GM04503 (cell line): ENCODE measurements at regions not wholly inside any gene's neighbourhood (a gene's known extent, or its start where the extent isn't known, plus 50 kb on each side); places are given as distances from the start of the nearest gene placed in this dataset.
"Not testable (repeated sequence)": the region's sequence is repeated elsewhere in the genome, so short reads cannot be mapped to it uniquely, and the experiment has no call there.

ENCODE experiments used
- DNase-seq: peaks from one replicate; pipeline ENCODE4 v3.0.0-alpha.2; 2012; ENCODE audit warnings: low read depth

DNA sequence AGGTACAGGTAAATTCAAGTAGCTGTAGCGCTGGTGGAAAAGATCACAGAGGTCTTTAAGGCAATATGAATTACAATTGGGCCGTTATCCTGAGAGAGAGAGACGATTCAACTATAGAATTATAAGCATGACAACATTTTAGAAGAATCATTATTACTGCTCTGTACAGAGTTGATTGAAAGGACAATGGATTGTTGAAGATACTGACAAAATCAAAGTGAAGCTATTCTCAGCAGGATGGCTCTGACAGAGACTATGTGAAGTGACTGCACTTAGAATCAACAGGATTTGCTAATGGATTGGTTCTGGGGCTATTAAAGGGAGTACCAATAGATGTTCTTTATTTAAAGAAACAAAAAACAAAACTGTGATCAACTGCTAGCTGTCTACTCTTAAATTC, 634.8 kb upstream of the GRM3 start:
- no peak for DNase-seq

DNA sequence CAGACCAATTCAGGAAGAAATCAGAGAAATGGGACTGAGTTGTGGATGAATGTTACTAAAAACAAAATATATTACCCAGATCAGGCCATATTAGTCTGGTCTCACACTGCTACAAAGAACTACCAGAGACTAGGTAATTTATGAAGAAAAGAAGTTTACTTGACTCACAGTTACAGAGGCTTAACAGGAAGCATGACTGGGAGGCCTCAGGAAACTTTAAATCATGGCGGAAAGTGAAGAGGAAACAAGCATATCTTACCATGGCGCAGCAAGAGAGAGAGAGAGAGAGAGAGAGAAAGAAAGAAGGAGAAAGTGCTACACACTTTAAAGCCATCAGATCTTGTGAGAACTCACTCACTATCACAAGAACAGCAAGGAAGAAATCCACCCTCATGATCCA, 636.8 kb upstream of the GRM3 start:
- DNase-seq = no peak

DNA sequence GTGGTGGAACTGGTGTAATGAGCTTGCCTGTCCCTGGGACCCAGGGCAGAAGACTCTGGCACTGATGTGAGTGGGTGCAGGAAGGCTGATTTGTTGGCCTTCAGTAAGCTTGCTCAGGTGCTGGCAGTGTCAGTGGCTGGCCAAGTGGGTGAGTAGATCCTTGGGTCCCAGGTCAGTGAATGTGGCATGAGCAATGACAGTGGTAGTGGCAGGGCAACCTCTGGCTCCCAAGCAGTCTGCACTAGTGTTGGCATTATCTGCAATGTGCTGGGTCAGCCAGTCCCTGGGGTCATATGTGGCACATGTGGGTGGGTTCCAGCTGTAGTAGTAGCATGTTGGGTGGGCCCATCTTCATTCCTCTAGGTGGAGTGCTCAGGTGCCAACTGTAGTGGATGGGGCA, 640.9 kb upstream of the GRM3 start:
- DNase-seq = no peak

DNA sequence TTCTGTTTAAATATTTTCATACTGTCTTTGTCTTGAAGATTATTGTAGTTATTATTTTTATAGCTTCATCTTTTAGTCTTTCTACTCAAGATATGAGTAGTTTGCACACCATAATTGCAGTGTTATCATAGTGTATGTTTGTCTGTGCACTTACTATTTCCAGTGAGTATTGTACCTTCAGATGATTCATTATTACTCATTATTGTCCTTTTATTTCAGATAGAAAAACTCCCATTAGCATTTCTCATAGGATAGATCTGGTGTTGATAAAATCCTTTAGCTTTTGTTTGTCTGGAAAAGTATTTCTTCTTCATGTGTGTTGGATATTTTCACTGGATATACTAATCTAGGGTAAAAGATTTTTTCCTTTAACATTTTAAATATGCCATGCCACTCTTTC, 646.2 kb upstream of the GRM3 start:
- no peak for DNase-seq

DNA sequence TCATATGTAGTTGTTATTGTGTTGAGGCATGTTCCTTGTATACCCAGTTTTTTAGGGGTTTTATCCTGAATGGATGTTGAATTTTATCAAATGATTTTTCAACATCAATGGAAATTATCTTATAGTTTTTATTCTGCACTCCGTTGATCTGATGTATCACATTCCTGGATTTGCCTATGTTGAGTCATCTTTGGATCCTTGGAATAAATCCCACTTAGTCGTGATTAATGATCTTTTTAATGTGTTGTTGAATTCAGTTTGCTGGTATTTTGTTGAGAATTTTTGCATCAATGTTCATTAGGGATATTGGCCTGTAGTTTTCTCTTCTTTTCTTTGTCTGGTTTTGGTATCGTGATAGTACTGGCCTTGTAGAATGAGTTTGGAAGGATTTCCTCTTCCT, 648.6 kb upstream of the GRM3 start:
- DNase-seq = no peak

DNA sequence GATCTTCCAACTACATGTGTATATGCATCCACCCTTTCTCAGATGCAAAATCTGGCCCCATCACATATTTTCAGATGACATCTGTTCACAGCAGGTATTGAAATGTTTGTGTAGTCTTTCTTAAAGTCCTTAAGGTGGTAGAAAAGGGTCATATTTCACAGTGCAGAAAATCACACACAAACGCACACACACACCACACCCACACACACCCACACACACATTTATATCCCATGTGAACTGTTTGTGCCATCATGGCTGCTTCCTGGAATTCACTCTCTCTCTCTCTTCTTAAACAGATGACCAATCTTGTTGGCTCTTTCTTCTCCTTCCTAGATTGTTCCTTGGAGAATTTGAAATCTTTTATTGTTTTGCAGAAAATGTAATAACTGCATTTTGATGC, 663.0 kb upstream of the GRM3 start:
- no peak for DNase-seq

DNA sequence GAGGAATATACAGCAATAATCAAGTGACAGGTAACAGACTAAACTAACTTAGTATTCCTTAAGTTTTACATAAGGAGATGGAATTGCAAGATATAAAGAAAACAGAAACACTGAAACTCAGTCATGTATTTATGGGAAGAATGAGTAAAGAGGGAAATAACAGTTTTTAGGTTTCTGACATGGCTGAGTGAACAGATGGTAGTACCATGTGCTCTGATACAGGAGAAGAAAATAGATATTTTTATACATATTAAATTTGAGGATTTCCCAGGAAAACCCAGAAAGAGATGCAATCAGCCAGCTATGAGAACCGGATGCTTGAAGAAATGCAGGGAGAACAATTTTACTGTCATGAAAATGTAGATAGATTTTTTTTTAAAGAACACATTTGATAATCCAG, 669.5 kb upstream of the GRM3 start:
- no peak for DNase-seq

DNA sequence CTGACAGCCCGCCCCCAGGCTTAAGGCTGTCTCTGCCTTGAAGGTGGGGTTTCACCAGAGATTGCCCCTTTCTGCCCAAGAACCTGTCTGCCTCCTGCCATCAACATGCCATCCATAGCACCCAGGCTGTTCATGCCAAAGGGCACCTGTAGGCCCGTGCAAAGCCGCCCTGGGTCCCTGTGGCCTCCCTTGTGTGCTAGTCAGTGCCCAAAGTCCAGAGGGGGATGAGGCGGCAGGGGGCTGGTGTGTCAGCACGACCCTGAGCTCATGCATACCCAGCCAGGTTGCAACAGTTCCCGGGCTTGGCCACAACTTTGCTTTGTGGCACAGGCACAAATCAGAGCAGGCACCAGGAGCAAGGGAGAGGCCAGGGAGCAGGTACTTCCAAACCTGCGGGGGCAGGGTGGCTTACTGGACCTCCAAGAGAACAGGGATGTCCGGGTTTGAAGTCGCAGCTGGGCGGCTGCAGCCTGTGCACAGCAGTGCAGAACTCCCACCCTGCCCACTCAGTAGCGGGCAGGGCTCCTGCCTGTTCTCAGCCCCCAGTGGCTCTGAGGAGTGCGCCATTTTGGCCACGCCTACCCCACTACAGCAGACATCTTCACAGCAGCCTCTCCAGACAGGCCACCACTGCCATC, 671.1 kb upstream of the GRM3 start:
- no peak for DNase-seq

DNA sequence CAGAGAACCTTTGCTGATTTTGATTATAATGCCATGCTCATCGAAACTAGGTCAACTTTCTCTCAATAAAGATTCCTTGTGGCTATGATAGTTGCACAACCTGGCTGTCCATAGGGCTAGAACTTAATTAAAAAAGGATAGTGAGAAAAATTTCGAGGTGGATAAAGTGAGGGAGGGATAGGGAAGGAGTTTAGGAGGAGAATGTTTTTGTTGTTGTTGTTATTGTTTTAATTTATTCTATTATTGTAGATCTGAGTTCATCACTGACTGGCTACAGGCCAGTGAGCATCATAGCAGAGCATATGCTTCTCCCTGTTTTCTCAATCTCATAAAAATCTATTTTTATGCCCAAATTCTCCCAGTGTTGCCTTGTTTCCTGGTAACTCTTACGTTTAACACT, 688.7 kb upstream of the GRM3 start:
- DNase-seq = no peak

DNA sequence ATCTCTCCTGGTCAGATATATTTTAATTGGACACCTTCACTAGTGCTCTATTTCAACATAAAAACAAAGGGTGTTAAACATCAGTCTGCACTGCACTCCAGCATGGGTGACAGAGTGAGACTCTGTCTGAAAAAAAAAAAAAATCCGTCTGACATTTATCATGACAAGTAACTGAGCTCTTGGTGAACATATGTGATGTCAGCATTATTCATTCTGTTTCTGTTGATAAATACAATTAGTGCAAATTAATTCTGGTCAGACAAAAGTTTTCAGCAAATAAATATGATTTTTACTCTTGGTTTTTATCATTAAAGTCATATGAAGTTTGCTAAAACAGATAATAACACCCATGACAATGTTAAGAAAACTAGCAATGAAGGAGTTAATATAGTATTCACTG, 692.8 kb upstream of the GRM3 start:
- no peak for DNase-seq

DNA sequence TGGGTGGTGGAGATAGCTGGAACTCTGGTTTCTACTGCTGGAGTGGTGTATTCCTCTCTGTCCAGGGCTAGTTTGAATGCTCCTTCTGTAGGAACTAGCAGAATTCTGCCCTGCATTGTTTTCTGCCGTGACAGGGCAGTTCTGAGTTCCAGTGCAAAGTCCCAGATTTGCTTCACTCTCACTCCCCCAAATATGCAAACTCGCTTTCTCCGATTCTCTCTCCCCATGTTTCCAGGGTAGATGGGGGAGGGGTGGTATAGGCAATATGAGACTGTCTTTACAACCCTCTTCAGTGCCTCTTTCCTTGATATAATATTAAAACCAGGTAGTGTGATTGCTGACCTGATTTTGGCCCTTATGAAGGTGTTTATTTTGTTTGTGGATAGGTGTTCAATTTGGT, 693.3 kb upstream of the GRM3 start:
- no peak for DNase-seq

DNA sequence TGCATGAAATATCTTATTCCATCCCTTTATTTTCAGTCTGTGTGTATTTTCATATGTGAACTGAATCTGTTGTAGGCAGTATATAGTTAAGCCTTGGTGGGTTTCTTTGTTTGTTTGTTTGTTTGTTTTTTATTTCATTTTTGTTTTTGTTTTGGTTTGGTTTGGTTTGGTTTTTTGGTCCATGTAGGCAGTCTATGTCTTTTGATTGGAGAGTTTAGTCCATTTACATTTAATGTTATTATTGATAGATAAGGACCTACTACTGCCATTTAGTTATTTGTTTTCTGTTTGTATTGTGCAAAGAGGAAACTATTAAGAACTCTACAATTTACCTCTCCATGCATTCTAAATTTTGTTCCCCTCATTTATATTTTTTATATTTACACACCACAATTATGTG, 695.9 kb upstream of the GRM3 start:
- no peak for DNase-seq

DNA sequence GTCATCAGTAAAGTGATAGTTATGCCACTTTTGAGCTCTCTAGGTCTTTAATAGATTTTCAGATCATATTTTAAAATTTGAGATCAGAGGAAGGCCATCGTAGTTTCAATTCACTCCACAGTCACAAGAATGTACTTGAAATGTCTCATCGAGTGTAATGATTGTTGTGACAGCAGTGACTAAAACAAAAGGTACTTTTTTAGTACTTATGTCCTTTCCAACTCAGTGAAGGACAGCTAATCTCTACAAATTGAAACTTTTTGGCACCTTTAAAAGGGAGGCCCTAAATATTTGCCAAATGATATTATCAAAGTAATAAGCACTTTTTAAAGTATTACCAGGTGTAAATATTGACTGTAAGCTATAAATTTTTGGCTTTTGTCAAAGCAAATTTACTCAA, 702.9 kb upstream of the GRM3 start:
- DNase-seq = no peak

DNA sequence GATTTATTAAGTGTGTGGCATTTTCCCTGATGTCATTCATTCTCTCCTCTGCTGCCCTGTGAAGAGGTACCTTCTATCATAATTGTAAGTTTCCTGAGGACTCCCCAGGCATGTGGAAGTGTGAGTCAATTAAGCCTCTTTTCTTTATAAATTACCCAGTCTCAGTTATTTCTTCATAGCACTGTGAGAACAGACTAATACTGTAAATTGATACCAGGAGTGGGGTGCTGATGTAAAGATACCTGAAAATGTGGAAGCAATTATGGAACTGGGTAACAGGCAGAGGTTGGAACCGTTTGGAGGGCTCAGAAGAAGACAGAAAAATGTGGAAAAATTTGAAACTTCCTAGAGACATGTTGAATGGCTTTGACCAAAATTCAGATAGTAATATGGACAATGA, 711.8 kb upstream of the GRM3 start:
- DNase-seq = no peak

DNA sequence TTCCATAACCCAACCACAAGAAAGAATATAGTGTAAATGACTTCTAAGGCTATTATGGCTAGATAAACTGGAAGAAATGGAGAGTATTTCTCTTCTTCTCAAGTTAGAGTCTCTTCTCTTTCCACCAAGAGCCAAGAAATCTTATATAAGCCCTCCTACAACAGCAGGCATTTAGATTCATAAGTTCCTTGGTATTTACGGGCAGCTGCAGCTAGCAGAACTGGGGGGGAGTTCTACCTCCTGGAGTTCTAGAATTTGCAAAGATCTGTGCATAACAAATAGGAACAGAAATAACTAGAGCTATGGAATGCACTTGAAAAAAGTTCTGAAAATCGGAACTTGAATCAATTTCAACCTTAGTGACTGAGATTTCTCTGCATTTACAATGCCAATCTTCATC, 715.2 kb upstream of the GRM3 start:
- no peak for DNase-seq

DNA sequence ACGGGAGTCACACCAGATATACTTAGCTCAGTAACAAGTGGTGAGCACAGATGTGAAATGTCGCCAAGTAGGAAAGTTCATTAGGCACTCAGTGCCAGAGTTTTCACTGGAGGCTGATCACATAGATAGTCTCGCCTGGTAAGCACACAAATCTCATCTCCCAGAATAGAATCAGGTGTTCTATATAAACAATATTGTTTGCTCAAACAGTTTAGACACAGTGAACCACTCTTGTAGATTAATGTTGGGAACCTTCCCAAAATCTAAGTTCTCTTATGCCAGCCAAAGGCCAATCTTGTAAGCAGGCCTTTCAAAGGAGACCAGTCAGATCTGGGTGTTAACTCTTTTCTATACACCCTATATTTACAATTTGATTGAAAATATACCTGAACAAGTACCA, 716.5 kb upstream of the GRM3 start:
- DNase-seq = no peak

DNA sequence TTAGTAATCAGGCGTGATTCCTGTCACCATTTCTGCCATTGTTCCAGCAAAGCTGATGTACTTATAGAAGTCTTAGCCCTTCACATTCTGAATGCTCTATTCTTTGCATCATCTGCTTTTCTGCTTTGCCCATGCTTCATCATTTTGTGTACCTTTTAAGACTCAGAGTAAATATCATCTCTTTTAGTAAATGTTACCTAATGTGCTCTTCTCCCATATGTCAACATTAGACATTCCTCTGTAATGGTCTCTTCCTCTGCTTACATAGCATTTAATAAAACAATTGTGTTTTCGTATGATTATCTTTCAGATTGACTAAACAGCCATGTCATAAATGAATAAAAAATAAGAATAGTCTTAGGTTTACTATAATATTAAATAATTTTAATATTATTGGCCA, 719.6 kb upstream of the GRM3 start:
- no peak for DNase-seq

DNA sequence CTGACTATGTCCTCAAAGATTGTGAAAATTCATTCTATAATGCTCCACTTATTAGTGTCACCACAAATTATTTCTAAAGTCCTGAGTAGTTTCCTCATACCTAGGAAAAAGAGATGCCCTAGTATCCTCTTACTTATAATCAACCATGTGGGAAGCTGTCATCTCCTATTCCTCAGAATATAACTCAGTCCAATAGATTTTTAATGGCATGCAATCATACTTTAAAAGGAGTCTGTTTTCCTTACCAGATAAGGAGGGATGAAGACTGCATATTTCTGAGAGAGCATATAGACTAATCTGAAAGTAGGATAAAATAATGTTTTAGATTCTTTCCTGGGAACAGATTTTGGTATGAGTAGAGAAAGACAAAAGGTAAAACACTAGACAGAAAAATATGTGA, 727.7 kb upstream of the GRM3 start:
- DNase-seq = no peak

DNA sequence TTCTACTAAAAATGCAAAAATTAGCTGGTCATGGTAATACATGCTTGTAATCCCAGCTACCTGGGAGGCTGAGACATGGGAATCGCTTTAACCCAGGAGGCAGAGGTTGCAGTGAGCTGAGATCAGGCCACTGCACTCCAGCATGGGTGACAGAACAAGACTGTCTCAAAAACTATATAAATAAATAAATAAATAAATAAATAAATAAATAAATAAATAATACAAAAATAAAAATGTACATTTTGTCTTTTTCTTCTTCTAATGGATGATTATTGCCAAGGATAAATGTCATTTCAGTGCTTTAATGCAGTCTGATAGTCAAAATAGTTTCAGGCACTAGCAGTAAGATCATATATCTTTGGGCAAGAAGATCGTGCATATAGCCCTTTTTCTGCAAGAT, 727.6 kb upstream of the SEMA3D start:
- DNase-seq = no peak

DNA sequence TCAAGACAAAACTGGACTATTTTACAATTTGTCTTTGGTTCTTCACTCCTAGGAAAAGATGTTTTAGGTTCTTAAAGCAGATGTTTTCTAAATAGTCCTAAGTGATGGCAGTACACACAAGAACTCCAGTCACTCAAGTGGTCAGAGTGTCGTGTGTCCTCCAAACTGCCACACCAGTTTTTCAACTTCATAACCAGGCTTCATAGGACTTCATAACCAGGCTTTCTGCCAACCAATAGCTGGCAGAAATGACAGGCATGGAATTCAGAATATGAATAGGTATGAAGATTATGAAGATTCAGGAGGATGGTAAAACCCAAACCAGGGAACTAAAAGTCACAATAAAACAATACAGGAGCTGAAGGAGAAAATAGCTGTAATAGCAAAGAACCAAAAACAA, 721.2 kb upstream of the SEMA3D start:
- no peak for DNase-seq

DNA sequence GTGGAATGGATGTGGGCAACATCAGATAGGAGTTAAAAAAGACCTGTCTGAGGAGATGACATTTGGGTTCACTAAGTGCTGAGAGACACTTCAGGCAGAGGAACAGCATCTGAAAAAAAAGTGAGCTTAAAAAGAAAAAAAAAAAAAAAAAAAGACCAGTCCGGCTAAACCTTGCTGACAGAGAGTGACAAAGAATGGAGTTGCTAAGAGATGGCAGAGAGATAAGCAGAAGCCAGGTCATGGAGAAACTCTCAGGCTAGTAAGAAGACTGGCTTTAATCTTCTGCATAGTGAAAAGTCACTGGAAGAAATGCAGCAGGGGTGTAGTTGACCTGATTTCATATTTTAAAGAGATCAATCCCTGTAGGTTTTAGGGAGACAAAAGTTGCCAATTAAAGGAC, 711.1 kb upstream of the SEMA3D start:
- DNase-seq = no peak

DNA sequence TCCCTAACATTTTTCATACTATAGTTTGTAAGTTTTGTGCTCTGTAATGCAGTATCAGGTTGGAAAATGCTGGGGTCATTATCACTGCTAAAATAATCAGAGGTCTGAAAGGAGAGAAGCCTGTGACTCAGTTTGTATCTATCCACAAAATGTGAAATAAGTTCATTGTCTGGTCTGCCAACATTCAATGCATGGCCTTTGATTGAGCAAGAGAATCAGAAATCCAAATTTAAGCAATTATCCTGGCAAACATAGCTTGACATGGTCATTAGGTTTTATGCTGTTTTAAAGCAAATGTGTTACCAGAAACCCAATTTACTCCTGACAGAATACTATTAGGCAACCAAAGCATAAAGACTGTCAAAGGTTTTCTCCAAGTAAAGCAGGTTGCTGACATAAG, 709.7 kb upstream of the SEMA3D start:
- DNase-seq = no peak

DNA sequence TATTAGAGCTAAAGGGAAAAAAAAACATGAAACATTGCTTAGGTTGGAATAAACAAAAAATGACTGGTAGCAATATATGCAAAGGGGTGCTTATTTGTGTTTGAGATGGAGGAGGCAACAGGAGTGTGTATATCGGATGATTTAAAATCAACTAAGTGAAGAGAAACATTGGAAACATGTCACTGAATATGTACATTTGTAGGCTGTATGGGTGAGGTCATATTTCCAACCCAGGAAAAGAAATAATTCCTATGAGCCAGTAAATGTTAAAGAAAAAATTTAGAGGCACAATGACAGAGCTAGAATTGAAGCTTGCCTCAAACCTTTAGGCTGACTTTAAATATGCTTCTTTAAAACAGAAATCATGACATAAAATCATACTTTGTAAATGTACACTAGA, 709.0 kb upstream of the SEMA3D start:
- DNase-seq = no peak

DNA sequence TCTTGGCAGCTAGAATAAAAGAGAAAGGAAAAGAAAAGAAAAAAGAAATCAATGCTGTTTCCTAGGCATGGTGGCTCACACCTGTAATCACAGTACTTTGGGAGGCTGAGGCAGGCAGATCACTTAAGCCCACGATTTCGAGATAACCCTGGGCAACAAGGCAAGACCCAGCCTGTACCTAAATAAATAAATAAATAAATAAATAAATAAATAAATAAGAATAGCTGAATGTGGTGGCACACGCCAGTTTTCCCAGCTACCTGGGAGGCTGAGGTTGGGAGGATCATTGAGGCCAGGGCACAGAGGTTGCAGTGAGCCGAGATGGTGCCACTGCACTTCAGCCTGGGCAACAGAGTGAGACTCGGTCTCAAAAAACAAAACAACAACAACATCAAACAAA, 705.0 kb upstream of the SEMA3D start:
- DNase-seq = not testable (repeated sequence)

DNA sequence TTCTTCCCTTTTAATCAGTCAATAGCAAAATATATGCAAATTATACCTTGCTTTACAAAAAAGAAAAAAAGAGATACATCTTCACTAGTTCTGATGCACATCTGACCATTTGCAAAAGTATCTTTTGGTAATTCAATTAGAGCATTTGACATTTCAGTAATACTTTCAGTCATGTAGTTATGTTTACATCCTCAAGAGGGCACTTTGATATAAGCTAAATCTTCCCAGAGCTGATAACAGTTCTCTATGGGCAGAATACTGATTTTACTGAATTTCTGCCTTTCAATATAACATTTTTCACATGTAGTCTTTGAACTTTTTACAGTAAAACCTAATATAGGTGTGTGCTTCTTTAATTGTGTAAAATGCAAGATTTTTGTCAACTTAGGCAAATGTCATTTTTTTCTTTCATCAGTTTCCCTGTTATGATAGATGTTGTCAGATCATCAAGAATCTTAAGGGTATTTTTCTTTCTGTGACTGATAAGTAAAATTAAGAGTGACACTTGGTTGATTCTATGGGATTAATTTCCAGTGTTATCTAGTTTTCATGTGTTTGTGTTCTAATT, 703.5 kb upstream of the SEMA3D start:
- no peak for DNase-seq
